GM10266 (cell line): ENCODE measurements at regions not wholly inside any gene's neighbourhood (a gene's known extent, or its start where the extent isn't known, plus 50 kb on each side); places are given as distances from the start of the nearest gene placed in this dataset.

Source experiments
- DNase-seq: peaks from one replicate; pipeline ENCODE4 v3.0.0; 2012; ENCODE audit errors: extremely low spot score
- CTCF ChIP-seq: IDR thresholded peaks from 2 replicates; pipeline ENCODE4 v1.5.1; 2012; ENCODE audit warnings: mild to moderate bottlenecking, low read depth; ENCODE audit not compliant: control insufficient read depth, insufficient read depth; ENCODE audit errors: missing control alignments

DNA sequence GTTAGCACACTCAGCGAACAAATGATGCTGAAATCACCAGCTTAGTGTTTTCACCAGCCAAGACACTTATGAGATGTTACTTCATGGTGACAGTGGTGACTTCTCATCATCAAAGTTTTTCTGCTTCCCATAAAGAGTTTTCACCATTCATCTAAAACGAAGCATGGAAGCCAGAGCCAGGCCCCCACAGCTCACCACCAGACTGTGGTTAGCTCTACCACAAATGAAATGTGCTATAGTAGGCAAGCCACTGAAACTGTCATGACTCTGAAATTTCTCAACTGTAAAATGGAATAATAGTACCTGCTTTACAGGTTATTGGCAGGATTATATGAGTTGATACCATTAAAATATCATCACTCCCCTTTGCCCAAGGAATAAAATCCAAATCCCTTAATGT lies 56.4 kb upstream of the HHIP start:
- no peak for DNase-seq
- no peak for TF ChIP-seq CTCF

- TF ChIP-seq CTCF = no peak
- no peak for DNase-seq
These were observed 55.9 kb upstream of the HHIP start for GRCh38 chr4:144590020-144590419.

- no peak for TF ChIP-seq CTCF
- no peak for DNase-seq
These were observed 54.6 kb upstream of the HHIP start for GRCh38 chr4:144591401-144591800.

GRCh38 chr4:144592264-144592663 lies 53.7 kb upstream of the HHIP start:
- no peak for DNase-seq
- TF ChIP-seq CTCF = no peak

- no peak for TF ChIP-seq CTCF
- DNase-seq = no peak
These were observed 51.4 kb upstream of the HHIP start for GRCh38 chr4:144594471-144594986.

GRCh38 chr4:144595681-144596080 lies 50.3 kb upstream of the HHIP start:
- TF ChIP-seq CTCF = no peak
- no peak for DNase-seq
